Nucleus accumbens (tissue), 56 donors: ENCODE measurements at regions not wholly inside any gene's neighbourhood (a gene's known extent, or its start where the extent isn't known, plus 50 kb on each side); places are given as distances from the start of the nearest gene placed in this dataset.

Experiments
- DNase-seq, 56 donors: peaks; one replicate each; lab custom pipeline; 2025; lab: John Stamatoyannopoulos, UW

DNA sequence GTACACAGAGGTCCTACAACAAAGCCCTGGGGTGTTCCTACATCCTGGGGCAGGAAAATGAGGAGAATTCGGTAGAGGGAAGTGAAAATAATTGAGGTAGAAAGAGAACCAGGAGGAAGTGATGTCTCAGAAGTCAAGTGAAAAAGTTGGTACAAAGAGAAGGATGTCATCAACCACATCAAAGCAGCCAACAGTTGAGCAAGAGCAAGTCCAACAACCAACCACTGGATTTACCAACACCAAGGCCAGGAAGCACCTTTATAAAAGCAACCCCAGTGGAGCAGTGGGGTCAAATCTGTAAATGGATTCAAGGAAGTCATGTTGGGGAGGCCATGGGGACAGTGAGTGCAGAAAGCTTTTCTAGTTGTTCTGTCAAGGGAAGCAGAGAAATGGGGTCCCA lies 360.4 kb downstream of the ZNF516 start:
- DNase-seq, result no peak

DNA sequence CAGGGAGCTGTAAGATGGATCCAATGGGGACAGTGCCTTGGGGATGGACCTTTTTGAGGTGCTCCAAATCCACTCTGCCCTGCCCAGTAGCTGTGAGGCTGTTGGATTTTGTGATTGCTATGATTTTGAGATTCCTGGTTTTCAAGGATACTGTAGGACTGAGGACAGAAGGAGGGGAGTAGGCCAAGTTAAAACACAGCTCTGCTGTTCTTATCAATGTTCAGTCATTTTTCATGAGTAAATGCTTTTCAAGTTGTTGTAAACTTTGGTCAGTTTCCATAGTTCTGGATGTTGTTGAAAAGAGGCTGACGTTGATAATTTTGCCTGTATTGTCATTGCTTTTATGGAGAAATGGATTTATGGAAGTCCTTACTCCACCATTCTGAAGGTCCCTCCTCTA lies 361.2 kb downstream of the ZNF516 start:
- no peak for DNase-seq

DNA sequence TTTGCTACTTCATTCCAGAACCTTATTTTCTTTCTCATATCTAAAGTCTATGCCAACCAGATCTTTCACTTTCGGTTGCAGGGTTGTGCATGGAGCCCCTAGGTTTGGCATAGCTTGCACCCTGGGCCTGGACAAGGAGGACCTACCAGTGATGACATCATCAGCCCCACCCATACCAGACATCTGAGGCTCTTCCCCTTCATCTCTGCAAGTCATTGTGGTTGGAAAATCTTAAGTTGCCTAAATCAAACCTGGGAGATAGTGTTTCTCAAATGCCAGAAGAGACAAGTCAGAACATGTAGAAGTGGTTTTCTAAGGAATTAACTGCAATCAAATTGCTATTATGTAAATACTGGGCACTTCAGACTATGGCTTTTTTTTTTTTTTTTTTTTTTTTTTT lies 363.3 kb downstream of the ZNF516 start:
- no peak for DNase-seq

GRCh38 chr18:76130845-76131244 lies 364.2 kb downstream of the ZNF516 start:
- no peak for DNase-seq

DNA sequence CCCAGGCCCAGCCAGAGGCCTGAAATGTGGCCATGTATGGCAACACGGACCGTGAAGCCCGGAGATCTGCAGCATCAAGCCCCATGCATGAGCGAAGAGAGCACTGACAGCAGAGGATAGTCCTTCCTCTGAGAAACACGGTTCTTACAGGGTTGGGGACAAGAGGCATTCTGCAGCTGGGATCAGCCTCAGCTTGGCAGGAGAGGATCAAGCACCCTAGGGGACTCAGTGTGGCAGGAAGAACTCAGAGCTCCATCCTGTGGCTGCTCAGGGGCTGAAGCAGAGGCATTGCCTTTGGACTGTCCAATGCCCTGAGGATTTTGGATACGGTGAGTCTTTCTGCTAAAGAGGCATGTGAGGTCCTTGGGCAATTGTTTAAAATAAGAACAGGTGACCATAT lies 368.7 kb downstream of the ZNF516 start:
- DNase-seq, result no peak

GRCh38 chr18:76121011-76121410 lies 374.0 kb downstream of the ZNF516 start:
- no peak for DNase-seq

- no peak for DNase-seq
Observed at GRCh38 chr18:76115580-76115979, 379.5 kb downstream of the ZNF516 start.

DNA sequence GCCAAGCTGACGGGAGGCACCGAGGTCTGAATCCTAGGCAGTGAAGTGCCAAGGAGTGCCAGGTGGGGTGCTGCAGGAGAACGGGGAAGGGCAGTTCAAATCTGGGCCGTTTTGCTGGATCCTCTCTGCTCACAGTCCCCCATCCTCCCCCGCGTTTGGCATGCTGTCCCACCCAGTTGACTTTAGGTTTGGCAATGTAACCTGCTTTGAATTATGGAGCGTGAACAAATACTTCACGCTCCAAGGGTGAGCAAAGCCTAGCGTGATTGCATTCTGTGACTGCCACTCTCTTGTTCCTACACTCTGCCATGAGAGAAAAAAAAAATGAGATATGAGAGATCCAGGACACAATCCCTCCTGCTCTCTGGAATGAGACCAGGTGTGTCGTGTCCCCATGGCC lies 381.9 kb downstream of the ZNF516 start:
- DNase-seq, result no peak

- DNase-seq, result no peak
Observed at GRCh38 chr18:76102626-76103025, 392.4 kb downstream of the ZNF516 start.

- no peak for DNase-seq
Observed at GRCh38 chr18:76102156-76102555, 392.9 kb downstream of the ZNF516 start.

DNA sequence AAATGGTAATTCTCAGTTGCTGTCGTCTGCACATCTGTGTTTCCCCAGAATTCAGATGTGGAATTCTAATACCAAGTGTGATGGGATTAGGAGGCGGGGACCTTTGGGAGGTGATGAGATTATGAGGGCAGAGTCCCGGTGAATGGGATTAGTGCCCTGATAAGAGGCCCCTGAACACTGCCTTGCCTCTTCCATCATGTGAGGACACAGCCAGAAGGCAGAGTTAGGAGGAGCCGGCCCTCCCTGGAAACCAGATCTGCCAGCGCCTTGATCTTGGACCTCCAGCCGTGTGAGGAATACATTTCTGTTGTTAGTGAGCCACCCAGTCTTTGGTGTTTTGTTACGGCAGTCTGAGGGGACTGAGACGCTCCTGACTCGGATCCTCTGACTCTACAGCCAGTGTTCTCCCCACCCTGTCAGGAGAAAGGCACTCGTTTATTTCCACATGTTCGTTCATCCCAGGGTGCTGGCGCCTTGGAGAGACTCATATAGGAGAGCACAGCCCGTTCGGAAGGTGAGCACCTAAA lies 395.0 kb downstream of the ZNF516 start:
- DNase-seq, result no peak

DNA sequence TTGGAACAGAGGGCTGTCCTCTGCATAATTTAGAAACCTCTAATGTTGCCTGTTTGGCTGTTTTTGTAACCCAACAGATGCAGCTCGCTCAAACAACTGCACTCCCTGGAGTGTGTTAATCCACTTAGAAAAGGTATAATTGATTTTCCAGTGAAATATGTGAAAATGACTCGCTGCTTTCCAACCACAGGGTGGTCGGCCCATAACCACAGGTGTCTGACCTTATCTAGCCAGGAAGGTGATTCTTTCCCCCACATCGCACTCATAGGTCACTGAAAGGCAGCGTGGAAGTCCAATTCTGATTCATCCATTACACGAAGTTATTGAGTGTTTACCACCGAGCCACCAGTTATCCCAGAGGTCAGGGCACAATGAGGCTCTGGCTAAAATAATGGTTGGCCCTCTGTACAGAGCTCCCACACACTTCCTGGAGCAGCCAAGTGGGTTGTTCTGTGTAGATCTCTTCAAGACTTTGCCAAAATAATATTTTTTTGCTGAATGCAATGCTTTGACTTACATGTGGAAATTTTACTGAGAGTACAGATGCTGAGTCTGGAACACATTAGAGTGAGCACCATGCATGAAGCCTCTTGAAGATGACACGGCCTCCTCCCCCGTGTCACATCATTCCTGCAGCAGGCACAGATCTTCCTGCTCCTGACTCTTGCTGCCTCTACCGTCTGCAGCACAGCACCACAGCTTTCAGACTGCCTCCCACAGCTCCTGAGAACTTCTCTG lies 396.2 kb downstream of the ZNF516 start:
- peak in 8 of 56 donors; percentile 4 to 31 (median 22) for DNase-seq

GRCh38 chr18:76081536-76081935 lies 413.5 kb downstream of the ZNF516 start:
- no peak for DNase-seq

DNA sequence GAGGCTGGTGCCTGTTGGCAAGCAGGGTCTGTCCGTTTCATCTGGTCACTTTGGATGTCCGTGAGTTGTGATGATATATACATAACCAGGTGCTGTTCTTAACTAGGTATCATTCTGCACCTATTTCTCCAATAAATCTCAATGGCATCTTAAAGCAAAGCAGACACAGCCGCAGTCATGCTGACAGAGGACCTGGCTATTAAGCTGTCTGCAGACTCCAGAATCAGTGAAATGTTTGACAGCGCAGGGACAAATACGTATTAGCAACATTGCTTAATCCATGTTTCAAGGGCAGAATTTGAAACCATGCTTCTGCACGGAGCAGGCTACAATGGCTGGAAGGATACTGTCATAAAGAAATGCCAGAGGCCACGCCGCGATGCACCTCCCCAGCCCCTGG lies 414.6 kb downstream of the ZNF516 start:
- no peak for DNase-seq

DNA sequence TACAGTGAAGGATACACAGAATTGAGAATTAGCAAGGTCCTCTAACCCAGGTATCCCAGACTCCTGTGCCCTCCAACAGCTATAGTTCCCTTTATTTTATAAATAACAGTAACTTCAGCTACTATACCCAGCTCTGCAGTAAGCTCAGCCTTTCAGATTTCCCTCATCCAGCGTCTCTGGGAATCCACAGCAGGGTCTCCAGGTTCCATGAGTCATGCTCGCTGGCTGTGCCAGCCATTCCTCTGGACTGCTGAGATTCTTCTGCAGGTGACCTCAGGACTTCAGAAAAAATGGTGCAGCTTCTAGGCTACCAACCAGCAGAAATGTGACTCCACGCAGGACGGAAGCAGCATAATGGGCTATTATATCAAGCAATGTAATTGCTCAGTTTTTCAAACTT lies 419.3 kb downstream of the ZNF516 start:
- no peak for DNase-seq

DNA sequence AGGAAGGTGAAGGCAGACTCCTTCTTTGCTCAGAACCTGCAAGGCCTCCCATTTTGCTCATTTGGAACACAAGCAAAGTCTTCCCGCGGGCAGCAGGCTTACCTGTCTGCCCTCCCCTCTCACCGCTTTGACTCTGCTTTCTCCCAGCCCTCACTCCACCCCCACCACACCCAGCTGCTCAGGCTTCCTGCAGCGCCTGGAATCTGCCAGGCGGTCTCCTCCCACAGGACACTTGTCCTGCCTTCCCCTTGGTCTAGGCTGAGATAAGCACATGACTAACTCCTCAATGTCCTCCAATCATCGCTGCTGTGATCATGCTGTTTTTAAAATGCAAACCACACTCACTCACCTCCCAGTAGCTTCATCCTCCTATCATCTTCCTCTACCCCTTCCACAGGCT lies 430.0 kb downstream of the ZNF516 start:
- no peak for DNase-seq

GRCh38 chr18:76058146-76058545 lies 436.9 kb downstream of the ZNF516 start:
- no peak for DNase-seq

DNA sequence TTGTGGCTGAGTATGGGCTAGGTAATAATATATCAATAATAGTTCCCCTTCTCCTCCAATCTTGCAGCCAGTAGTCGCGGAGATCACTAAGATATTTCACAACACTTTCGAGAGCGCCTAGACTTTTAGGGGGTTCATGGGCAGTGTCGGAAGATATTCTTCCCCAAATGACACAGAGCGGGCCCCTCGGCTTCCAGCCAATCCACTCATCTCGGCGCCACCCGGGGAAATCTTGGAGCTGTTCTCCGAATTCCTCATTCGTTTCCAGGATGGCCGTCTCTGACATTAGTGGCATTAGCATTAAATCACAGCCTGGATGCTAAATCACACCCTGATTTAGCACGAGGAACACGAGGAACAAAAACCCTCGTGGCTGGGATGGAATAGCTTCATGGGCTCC lies 437.7 kb downstream of the ZNF516 start:
- no peak for DNase-seq

DNA sequence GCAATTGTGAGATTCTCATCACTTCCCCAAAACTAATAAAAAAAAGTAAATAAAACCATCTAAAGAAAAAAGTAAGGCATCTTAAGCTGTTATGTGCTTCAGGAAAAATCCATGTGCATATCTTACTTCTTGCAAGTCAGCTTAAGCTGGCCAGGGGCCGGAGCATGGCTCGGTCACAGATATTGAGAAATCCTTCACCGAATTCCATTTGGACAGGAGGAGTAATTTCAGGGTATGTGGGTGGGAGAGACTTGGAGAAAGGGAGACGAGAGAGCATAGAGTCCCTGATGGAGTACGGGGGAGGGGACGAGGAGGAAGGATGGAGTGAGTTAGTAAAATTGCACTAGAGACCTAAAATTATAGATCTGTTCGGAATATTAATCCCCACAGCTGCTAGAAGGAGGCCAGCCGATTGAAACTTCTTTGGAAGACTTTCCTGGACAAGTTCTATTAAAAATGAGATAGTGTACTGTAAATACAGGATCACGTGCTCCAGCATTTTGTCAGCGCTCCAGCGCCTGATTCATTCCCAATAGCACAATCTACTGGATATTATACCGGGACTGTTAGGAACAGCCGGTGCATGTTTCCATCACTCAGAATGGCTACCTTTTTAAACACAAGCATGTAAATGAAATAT lies 438.5 kb downstream of the ZNF516 start:
- DNase-seq, result no peak

DNA sequence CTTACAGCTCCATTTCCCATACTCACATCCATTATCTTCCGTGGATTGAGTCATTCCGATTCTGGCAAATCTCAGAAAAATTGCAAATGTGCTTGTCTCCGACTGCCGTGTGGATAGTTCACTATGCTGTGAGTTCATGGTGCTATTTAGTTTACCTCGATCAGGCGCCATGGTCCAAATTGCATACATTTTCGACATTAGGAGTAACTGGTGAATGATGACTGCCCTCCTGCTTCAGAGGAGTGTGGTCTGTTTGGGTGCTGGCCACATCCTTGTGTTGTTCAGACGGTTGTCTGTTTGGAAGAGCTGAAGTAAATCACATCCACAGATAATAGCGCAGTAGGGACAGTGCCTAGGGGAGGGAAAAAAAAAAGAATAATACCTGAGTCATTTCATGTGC lies 439.5 kb downstream of the ZNF516 start:
- DNase-seq, result no peak

DNA sequence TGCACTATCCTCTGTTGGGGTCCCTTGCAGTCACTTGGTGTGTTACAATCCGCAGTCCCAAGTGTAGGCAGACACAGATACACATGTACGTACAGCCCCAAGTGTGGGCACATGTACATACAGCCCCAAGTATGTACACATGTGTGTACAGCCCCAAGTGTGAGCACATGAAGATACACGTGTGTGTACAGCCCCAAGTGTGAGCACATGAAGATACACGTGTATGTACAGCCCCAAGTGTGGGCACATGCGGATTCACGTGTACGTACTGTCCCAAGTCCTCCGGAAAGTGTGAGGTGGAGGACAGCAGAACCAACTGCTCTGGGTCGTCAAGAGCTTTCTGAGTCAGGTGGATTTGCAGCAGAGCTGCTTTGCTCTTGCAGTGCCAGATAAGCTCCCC lies 440.0 kb downstream of the ZNF516 start:
- no peak for DNase-seq

DNA sequence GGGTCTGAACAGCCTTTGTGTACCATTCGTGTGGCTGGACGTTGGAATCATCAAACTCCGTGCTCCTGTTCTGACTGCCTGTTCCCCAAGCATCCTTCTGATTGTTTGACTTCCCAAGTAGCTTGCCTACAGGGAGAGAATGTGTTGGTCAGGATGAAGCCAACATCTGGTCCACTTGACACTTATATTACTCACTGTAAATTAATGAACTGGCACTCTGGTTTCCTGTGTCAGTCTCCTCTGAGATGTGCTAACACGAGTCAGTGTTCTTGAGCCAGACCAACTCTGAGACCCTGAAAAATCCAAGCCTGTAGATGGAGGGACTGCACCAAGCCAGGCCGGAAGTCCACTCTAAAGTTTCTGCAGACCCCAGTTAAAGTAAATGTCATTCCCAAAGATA lies 440.9 kb downstream of the ZNF516 start:
- no peak for DNase-seq
